Left ventricle myocardium superior (tissue), 1 donor: ENCODE measurements at regions not wholly inside any gene's neighbourhood (a gene's known extent, or its start where the extent isn't known, plus 50 kb on each side); places are given as distances from the start of the nearest gene placed in this dataset.
"Not testable (repeated sequence)": the region's sequence is repeated elsewhere in the genome, so short reads cannot be mapped to it uniquely, and the experiment has no call there.

ENCODE experiments used
- ATAC-seq: fragments of 200-7000 bp; cut with Tn5 transposase; one replicate; pipeline ENCODE4 v1.9.1; 2020; ENCODE audit warnings: mild to moderate bottlenecking, moderate library complexity
- DNase-seq: peaks from one replicate; pipeline ENCODE4 v3.0.0-alpha.2; 2020
- intact Hi-C: fragments of 100-400 bp; cut with micrococcal nuclease; formaldehyde crosslinking; loops from one replicate; pipeline ENCODE4 v1.11.0; 2022
- donor health status: DM: no; HTN: yes; CAD: no; lungs with severe emphysema.

DNA sequence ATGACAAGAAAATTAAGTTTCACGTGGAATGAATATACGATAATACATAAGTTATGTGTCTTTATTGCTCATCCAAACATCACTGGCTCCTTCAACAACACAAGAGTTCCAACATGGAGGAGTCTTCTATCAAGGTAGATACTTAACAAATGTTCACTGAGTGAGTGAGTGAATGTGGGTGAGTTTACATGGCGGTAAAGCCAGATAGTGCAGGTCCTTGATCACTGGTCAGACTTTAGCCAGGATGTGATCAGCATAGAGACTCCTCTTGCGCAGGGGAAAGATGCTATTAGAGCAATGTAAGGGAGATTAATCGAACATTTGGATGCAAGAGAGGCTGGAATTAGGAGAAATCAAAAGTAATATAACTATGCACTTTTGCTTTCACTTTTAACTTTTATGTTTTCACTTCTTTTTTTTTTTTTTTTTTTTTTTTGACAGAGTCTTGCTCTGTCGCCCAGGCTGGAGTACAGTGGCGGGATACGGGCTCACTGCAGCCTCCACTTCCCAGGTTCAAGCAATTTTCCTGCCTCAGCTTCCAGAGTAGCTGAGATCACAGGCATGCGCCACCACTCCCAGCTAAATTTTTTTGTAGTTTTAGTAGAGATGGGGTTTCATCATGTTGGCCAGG is 249.0 kb upstream of the ID2 start:
- intact Hi-C loops: no loop called here
- DNase-seq (no peak), ATAC-seq (no peak)

DNA sequence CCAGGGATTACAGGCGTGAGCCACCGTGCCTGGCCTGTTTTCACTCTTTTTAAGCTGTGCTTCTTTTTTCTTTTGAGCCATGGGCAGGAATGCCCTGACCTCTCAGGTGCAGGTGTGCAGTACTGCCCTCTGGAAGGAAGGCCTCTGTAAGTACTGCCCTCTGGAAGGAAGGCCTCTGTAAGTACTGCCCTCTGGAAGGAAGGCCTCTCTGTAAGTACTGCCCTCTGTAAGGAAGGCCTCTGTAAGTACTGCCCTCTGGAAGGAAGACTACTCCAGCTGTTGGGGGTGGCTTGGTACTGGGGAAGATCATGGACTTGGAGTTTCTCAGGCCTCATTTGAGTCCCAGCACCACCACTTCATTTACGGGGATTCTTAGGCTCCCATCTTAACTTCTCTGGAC is 248.5 kb upstream of the ID2 start:
- DNase-seq (no peak), ATAC-seq (no peak)
- intact Hi-C loops: no loop called here

DNA sequence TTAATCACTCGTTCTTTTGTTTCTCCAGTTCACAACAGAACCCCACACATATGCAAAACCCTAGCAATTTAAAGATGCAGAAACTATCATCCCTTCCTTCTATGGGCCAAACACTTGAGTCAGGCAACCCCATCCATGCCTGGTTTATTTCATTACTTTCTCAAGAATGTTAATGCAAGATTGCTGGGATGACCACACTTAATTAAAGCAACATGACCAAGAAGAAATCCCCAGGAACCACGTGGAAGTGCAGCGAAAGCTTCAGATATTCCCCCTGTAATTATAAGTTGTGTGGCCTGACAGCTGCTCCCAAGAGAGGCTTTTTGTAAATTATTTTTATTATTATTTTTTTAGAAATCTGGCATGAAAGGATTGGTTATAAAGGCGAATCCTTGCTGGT is 246.2 kb upstream of the ID2 start:
- ATAC-seq (no peak), DNase-seq (no peak)
- intact Hi-C loops: no loop called here

DNA sequence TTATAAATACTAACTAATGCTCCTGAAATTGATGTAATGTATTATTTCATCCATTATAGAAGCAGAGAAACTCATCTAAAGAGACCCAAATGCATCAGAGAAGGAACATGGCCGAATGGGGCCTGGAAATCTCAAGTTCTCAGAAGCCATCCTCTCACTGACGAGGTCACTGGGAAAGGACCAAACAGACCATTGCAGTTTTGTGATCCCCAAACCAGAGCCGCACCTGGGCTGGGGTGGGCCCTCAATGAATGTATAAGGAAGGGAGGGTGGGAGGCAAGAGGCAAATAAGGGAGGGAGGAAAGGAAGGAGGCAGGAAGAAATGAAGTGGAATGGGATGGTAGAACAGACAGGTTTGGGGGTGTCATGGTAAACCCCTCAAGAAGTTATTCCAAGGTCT is 245.3 kb upstream of the ID2 start:
- intact Hi-C loops: no loop called here
- DNase-seq: no peak
- no peak for ATAC-seq

DNA sequence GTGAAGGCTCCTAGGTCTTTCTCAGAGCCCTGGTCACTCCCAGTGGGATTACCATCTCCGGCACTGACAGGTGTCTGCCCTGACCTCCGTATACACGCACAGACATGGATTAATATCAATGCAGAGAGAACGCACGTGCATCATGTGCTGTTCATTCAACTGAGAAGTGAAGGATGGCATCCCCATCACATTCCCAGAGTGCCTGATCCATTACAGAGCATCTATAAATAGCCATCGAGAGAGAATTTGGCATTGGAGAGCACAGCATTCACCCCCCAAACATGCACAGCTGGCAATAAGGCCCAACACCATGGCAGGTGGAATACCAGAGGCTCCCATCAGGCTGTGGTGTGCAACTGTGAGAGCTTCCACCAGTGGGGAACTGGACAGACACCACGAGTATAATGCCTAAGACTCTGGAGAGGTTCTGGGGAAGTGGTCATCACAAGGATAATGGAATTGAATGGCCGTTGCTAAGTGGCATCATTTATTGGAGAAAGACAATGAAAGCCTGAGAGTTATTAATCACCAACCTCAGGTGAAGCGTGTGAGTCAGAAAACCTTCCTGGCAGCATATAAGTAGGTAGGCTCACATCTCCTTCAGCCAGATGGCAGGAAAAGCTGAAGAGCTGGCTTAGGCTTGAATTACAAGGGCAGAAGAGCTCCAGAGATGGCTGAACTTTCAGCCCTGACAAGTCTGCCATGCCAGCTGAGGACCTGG is 244.5 kb upstream of the ID2 start:
- intact Hi-C loops: no loop called here
- DNase-seq (no peak), ATAC-seq (peak; percentile 64)

DNA sequence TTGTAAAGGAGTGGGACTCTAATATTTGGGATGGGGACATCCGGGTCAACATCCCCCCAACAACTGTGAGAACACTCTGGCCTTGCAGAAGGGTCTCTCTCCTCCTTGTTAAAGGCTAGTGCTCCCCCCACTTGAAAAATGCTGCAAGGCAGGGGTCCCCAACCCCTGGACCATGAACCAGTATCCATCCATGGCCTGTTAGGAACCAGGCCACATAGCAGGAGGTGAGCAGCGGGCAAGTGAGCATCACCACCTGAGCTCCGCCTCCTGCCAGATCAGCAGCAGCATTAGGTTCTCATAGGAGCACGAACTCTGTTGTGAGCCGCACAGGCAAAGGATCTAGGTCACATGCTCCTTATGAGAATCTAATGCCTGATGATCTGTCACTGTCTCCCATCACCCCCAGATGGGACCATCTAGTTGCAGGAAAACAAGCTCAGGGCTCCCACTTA is 243.9 kb upstream of the ID2 start:
- intact Hi-C loops: no loop called here
- DNase-seq (no peak), ATAC-seq (no peak)

DNA sequence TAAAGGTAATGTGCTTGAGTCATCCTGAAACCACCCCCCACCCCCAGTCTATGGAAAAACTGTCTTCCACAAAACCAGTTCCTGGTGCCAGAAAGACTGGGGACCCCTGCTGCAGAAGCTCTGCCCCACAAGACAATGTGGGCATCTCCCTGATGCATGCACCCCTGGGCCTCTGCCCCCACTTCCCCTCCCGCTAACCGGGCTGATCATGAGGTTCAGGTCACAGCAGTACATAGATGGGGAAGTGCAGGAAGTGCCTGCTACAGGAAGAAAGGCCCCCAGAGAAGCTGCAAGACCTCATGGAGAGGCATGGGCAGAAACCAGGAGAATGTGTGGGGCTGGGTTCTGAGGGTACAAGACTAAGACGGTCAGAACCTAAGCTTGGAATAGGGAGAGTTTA is 243.4 kb upstream of the ID2 start:
- intact Hi-C loops: no loop called here
- no peak for DNase-seq
- peak; percentile 17 for ATAC-seq

DNA sequence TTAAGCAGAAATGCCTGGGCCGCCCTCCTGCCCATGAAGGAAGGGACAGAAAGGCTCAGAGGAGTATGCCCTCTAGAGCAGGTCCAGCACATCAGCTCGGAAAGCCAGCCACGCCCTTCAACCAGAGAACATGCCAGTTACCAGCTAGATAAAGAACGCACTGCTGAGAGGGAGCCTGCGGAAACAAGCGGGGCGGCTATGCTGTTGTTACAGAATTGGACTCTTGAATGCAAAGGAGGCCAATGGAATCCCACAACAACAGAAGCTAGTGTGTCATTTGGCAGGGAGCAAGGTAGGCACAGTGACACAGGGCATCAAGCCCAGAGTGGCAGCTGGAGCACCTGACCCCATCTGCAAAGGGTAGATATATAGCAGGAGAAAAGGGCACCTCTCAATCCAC is 242.9 kb upstream of the ID2 start:
- intact Hi-C loops: no loop called here
- ATAC-seq: peak; percentile 89

DNA sequence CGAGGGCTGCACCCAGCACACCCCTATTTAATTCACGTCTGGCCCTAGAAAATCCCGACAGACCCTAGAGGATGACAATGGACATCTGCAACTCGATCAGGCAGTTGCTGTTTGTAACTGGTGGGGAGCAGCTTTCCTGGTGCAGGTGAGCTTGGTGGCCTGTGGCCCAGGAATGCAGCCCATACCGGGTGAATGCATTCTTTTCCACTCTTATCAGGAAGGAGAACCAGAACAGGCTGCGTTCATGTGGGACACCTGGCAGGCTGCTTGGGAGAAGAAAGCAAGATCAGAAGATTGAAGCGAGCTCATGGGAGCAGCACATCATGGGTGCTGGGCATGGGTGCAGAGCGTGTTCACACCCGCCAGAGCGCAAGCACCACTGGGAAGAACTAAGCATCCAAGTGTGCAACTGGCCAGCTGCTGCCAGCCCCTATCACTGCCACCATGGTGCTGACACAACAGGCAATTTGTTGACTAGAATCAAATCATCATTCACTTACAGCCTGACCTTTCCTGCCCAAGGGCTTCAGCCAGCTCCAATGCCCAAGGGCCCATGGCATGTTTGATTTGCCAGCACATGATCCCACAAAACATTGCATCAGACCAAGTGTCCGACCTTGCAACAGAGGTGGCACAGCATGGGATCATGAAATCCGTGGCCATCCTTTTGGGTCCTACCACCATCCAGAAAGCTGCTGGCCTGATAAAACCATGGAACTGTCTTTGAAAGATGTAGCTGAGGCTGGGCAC is 241.7 kb upstream of the ID2 start:
- intact Hi-C loops: no loop called here
- DNase-seq (no peak), ATAC-seq (no peak)

More for the DNA sequence above, 242.9 kb upstream of the ID2 start:
- DNase-seq: peak; percentile 62

DNA sequence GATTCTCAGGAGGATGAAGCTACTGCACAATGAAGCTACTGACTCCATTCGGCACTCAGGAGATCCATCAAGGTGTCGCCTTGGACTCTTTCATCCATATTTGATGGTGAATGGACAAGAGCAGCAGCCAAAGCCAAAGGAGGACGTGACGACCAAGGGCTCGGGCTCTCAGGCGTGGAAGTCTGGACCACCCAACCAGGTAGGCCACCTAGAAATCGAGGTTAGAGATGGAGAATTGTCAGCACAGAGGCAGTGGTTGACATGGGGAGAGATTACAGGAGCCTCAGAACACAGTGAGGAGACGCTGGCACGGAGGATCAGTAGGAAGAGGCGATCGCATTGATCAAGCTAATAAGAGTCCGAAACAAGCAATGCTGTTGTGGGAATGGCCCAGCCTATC is 240.5 kb upstream of the ID2 start:
- no peak for ATAC-seq
- DNase-seq: no peak
- intact Hi-C loops: no loop called here

DNA sequence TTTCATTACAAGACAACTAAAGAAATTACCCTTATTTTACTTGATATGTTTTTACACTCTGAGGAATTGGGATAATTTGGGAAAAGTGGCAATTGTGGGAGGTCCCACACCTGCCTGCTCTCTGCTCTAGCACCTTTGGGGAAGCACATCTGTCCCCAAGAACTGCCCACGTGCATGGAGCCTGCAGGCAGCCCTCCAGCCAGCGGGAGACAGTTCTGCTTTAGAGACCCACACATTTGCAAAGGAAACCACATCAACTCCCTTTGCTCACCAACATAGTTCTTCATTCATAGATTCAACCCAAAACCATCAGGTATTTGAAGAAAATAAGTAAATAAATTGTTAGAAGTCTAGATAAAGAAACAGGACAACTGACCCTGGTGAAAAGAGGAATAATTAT is 239.9 kb upstream of the ID2 start:
- ATAC-seq: no peak
- intact Hi-C loops: no loop called here
- no peak for DNase-seq

DNA sequence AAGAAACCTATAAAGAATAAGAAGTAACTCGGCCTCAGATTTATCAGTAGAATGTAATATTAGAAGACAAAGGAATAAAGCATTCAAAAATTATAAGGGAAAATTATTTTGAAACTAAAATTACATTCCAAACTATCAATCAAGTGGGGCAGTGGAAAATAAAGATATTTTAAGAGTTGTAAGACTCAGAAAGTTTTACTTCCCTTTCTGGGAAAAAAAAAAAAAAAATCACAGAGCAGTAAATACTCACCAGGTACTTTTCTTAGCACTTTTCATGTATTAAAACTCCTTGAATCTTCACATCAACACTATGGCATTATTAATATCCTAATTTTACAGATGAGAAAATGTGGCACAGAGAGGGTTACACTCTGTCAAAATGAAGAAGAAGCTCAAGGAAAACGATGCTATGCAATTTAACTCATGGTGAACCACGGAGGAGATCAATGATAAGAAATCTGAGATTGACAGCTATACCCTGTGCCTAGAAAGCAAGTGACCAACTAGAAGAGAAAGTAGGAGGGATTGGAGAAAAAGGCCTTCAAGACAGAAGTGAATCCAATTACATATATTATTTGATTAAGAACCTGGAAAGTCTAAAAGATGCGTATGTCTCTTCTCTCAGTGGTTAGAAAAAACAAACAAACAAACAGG is 238.9 kb upstream of the ID2 start:
- DNase-seq: no peak
- no peak for ATAC-seq
- intact Hi-C loops: no loop called here

DNA sequence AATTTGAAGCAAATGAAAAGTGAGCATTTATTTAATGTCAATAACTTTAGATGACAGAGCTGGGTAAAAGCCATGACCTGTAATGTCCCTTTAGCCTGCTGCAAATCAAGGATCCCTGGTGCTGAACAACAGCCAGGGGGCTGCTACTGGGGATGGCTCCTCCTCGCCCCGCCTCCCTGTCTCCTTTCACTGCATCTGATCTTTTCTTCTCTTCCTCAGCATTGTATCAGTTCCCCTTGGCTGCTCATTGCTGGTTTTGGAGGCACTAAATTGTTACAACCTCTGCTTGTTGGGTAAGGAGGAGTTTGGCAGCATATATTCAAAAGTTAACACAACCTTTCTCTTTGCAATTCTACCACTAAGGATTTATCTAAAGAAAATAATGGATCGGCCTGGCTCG is 236.3 kb upstream of the ID2 start:
- intact Hi-C loops: no loop called here
- DNase-seq: no peak
- no peak for ATAC-seq

DNA sequence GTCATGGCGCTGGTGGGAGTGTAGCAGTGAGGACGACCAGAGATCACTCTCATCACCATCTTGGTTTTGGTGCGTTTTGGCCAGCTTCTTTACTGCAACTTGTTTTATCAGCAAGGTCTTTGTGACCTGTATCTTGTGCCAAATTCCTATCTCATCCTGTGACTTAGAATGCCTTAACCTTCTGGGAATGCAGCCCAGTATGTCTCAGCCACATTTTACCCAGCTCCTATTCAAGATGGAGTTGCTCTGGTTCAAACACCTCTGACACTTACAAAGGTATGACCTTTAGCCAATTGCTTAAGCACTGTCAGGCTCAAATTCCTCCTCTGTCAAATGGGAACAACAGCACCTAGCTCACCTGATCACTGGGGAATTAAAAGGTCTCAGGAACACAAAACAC is 235.1 kb upstream of the ID2 start:
- intact Hi-C loops, DNase-seq, ATAC-seq: not testable (repeated sequence)

DNA sequence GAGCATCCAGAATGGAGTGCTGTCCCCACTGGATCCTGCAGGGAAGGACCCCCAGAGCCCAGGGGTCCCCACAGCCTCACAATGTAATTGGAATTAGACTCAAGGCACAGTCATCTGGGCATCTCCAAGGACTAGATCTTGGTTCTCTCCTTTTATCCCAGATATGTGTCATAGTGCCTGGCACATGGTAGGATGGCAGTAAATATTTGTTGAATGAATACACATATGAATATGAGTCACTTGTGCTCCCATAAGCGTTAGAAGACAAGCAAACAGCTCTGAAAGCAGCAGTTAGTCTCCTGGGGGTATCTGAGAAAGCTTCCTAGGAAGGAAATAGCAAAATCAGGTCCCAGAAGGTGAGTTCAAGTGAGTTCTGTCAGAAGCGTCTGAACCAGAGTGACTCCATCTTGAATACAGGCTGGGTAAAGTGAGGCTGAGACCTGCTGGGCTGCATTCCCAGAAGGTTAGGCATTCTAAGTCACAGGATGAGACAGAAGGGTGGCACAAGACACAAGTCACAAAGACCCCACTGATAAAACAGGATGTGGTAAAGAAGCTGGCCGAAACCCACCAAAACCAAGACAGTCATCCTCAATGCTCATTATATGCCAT is 234.1 kb upstream of the ID2 start:
- ATAC-seq (no peak), DNase-seq (no peak)
- intact Hi-C loops: no loop called here

DNA sequence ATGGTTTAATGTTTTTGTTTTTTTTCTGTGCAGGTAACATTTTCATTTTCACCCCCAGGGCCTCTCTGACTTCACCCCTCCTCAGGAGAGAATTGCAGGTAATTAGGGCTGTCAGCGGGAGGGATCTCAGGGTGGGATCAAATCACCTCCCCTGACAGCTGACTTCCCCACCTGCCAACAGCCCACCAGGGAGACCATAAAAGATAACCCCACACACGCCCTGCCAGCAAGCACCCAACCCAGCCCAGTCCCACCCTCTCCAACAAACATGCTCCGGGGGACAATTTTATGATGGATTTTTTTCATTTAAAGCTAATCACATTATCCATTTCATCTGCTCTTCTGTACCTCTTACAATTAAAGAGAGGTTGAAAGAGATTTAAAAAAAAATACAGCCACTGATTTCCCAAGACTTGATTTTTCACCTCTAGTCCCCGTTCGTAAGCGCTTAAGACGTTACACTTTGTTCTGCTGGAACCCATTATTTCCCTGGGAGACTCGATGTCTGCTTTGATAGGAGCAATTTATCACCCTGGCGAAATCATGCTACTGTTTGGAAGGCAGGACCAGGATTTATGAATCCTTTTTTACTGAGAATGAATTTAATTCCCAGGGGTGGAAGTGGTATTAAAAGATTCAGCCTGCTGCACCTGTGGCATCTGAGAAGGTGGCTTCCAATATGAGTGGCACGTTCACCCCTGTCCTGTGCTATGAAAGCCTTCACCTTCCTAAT is 232.9 kb upstream of the ID2 start:
- DNase-seq (no peak), ATAC-seq (no peak)
- intact Hi-C loops: no loop called here

DNA sequence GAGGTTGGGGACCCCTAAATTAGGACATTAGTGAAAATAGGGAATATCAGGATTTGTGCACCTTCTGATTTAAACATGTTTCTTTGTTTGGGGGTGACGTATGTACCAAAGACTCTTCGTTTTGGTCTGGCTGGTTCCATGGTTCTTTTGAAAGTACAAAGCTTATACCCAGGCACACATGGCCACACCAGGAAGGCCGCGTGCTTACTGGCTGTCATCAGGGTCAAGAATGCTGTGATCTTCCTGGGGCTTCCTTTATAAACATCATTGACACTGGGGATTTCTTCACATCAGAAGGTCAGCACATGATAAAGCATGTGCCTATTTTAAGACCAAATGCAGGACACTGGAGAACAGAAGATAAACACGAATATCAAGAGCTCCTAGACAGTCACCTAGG is 230.6 kb upstream of the ID2 start:
- no peak for DNase-seq
- ATAC-seq: peak; percentile 10
- intact Hi-C loops: no loop called here

DNA sequence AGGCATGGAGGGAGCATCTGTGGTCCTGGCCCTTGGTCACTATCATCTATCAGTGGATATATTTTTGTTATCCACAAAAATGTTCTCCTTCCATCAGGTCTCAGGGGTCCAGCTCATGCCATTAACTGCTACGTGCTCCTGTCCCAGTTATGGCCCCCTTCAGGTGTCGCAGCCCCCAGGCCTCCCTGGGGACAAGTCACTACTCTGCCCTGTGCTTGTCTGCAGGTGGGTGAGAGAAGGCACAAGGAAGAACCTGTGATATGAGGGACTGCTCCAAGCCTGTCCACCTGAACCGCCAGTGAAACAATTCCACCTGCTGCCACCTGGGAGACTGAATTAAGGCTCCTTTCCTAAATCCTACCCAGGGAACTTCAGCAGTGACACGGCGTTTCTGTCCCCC is 229.6 kb upstream of the ID2 start:
- ATAC-seq (no peak), DNase-seq (no peak)
- intact Hi-C loops: no loop called here
